Panc1 (cell line): ENCODE measurements at regions not wholly inside any gene's neighbourhood (a gene's known extent, or its start where the extent isn't known, plus 50 kb on each side); places are given as distances from the start of the nearest gene placed in this dataset.

ENCODE experiments used
- ATAC-seq: fragments of 200-7000 bp; cut with Tn5 transposase; 2 replicates; pipeline ENCODE4 v1.9.1; 2020; ENCODE audit warnings: mild to moderate bottlenecking, moderate library complexity
- BruUV-seq: library from RNA; stranded (reverse); fragments of 400-500 nt; replicated peaks from 2 replicates; lab custom pipeline; 2021; lab: Mats Ljungman, UMichigan
- CTCF ChIA-PET: fragments of 300-600 bp; sonication (Branson Sonifier 250); formaldehyde crosslinking; loops from one replicate; lab custom pipeline; 2022; ENCODE audit warnings: antibody characterized with exemption; lab: Charles Lee
- POLR2A ChIA-PET: fragments of 300-600 bp; sonication (Branson Sonifier 250); formaldehyde crosslinking; loops from one replicate; lab custom pipeline; 2022; ENCODE audit warnings: antibody characterized with exemption; lab: Charles Lee
- DNase-seq: peaks from one replicate; pipeline ENCODE4 v3.0.0-alpha.2; 2010; ENCODE audit warnings: low read depth, low spot score
- H3K27ac ChIP-seq: 2 replicates; pipeline ENCODE4 v1.5.1; 2011; ENCODE audit warnings: mild to moderate bottlenecking, low read length, inconsistent platforms
- H3K27me3 ChIP-seq: fragments of 200-500 bp; sonication (Bioruptor generic); 2 replicates; pipeline ENCODE4 v1.6.0; 2014; ENCODE audit warnings: low read length, inconsistent platforms; ENCODE audit not compliant: control insufficient read depth, insufficient read depth
- H3K36me3 ChIP-seq: fragments of 200-500 bp; sonication (Bioruptor generic); 2 replicates; pipeline ENCODE4 v1.5.1; 2014; ENCODE audit warnings: inconsistent platforms, mild to moderate bottlenecking, low read length, moderate library complexity; ENCODE audit not compliant: control insufficient read depth, insufficient read depth
- H3K4me1 ChIP-seq: 2 replicates; pipeline ENCODE4 v1.5.1; 2011; ENCODE audit warnings: inconsistent platforms, mild to moderate bottlenecking, low read length, moderate library complexity; ENCODE audit not compliant: control insufficient read depth, insufficient read depth
- H3K4me3 ChIP-seq, 2 experiments: 2 replicates each; pipeline ENCODE4 v1.5.1; 2011 to 2012; ENCODE audit warnings: low read depth in 2 of 2, low read length in 2 of 2, mild to moderate bottlenecking in 2 of 2, inconsistent platforms in 1 of 2, moderate library complexity in 1 of 2
- H3K9me3 ChIP-seq: fragments of 200-500 bp; sonication (Bioruptor generic); 2 replicates; pipeline ENCODE4 v1.5.1; 2014; ENCODE audit warnings: low read depth, mild to moderate bottlenecking, inconsistent platforms, low read length, moderate library complexity; ENCODE audit not compliant: control insufficient read depth, insufficient read depth
- POLR2AphosphoS5 ChIP-seq: IDR thresholded peaks from 2 replicates; pipeline ENCODE4 v1.6.1; 2012; ENCODE audit warnings: mild to moderate bottlenecking, low read depth, low read length, moderate library complexity
- SIN3A ChIP-seq: IDR thresholded peaks from 2 replicates; pipeline ENCODE4 v1.6.1; 2012; ENCODE audit warnings: low read depth, mild to moderate bottlenecking, low read length, moderate library complexity, borderline replicate concordance; ENCODE audit not compliant: insufficient read depth
- TCF7L2 ChIP-seq: IDR thresholded peaks from 2 replicates; pipeline ENCODE4 v1.6.1; 2011; ENCODE audit warnings: mild to moderate bottlenecking, low read depth, low read length, inconsistent platforms
- in situ Hi-C: cut with HindIII; loops from 2 replicates; pipeline ENCODE4 v1.10.0; 2016; ENCODE audit warnings: low sequenced_read_pairs, low pct_unique_long_range_greater_than_20kb
- intact Hi-C: fragments of 100-400 bp; cut with micrococcal nuclease; formaldehyde crosslinking; loops from one replicate; pipeline ENCODE4 v1.10.0; 2022; ENCODE audit not compliant: unreplicated experiment
- TF ChIP-seq, protein P1 (sequence below): fragments of 450-650 bp; IDR thresholded peaks from 2 replicates; pipeline ENCODE4 v1.5.1; 2017; ENCODE audit warnings: mild to moderate bottlenecking
- TF ChIP-seq, protein P2 (sequence below), 2 experiments: IDR thresholded peaks; 2 replicates each; pipeline ENCODE4 v1.6.1; 2011 to 2012; ENCODE audit warnings: low read depth in 2 of 2, control low read depth in 1 of 2, low read length in 1 of 2, mild to moderate bottlenecking in 1 of 2, moderate library complexity in 1 of 2; ENCODE audit not compliant: insufficient read depth in 1 of 2

DNA sequence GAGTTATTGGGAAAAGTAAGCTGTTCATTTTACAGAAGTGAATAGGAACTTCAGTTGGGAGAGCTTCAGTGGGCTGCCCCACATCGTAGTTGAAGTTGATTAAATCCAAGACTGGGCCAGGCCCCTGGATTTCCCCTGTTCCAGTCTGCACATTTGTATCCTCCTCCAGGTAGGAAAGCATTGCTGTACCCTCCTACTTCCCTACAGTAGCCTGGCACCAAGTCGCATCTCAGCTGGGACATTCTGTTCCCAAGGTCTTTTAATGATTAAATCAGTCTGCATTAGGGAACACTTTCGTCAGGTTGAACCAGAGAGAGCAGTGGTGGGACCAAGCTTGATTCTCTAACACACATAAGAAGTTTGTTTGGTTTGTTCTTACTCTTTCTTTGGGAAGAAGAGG lies 165.8 kb upstream of the PPARGC1A start:
- H3K4me3 ChIP-seq = no peak overlapping the region
- H3K27me3 ChIP-seq = no peaks in the 10 kb centered on the region
- ChIA-PET POLR2A (no interaction called here), CTCF (no interaction called here)
- DNase-seq (no peak), ATAC-seq (no peak)
- in situ Hi-C loops (no loop called here), intact Hi-C loops (no loop called here)
- no TSS peak for BruUV-seq
- H3K27ac ChIP-seq = no peak overlapping the region
- H3K4me1 ChIP-seq = no peaks in the 10 kb centered on the region
- no peak for TF ChIP-seq POLR2AphosphoS5
- TF ChIP-seq, protein P1, sequence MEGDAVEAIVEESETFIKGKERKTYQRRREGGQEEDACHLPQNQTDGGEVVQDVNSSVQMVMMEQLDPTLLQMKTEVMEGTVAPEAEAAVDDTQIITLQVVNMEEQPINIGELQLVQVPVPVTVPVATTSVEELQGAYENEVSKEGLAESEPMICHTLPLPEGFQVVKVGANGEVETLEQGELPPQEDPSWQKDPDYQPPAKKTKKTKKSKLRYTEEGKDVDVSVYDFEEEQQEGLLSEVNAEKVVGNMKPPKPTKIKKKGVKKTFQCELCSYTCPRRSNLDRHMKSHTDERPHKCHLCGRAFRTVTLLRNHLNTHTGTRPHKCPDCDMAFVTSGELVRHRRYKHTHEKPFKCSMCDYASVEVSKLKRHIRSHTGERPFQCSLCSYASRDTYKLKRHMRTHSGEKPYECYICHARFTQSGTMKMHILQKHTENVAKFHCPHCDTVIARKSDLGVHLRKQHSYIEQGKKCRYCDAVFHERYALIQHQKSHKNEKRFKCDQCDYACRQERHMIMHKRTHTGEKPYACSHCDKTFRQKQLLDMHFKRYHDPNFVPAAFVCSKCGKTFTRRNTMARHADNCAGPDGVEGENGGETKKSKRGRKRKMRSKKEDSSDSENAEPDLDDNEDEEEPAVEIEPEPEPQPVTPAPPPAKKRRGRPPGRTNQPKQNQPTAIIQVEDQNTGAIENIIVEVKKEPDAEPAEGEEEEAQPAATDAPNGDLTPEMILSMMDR = no peak
- no peak for TF ChIP-seq SIN3A
- TF ChIP-seq, protein P2, sequence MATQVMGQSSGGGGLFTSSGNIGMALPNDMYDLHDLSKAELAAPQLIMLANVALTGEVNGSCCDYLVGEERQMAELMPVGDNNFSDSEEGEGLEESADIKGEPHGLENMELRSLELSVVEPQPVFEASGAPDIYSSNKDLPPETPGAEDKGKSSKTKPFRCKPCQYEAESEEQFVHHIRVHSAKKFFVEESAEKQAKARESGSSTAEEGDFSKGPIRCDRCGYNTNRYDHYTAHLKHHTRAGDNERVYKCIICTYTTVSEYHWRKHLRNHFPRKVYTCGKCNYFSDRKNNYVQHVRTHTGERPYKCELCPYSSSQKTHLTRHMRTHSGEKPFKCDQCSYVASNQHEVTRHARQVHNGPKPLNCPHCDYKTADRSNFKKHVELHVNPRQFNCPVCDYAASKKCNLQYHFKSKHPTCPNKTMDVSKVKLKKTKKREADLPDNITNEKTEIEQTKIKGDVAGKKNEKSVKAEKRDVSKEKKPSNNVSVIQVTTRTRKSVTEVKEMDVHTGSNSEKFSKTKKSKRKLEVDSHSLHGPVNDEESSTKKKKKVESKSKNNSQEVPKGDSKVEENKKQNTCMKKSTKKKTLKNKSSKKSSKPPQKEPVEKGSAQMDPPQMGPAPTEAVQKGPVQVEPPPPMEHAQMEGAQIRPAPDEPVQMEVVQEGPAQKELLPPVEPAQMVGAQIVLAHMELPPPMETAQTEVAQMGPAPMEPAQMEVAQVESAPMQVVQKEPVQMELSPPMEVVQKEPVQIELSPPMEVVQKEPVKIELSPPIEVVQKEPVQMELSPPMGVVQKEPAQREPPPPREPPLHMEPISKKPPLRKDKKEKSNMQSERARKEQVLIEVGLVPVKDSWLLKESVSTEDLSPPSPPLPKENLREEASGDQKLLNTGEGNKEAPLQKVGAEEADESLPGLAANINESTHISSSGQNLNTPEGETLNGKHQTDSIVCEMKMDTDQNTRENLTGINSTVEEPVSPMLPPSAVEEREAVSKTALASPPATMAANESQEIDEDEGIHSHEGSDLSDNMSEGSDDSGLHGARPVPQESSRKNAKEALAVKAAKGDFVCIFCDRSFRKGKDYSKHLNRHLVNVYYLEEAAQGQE (IDR thresholded peaks at IDR 0.05; ENCODE audit: insufficient read depth in 1 of 2, low read depth in 2 of 2, low read length in 1 of 2) = no peak
- no peak for TF ChIP-seq TCF7L2
- no peaks in the 10 kb centered on the region for H3K9me3 ChIP-seq
- H3K36me3 ChIP-seq = no peaks in the 10 kb centered on the region

DNA sequence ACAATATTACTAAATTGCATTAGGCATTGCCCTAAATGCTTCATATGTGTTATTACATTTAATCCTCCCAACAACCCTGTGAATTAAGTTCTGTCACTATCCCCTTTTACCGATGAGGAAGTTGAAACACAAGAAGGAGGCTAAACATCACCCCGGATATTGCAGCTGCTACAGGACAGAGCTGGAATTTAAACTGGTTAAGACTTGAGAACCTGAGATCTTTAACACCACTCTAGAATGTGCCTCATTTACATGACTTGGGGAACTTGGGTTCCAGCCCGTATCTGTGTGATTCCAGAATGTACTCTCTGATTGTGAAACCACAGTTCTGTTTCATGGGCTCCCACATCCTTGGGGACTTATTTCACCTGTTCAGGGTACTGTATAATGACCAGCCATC lies 165.1 kb upstream of the PPARGC1A start:
- Histone ChIP-seq H3K36me3 (no peaks in the 10 kb centered on the region), H3K27ac (no peak overlapping the region), H3K4me1 (no peaks in the 10 kb centered on the region), H3K4me3 (no peak overlapping the region), H3K27me3 (no peaks in the 10 kb centered on the region), H3K9me3 (no peaks in the 10 kb centered on the region)
- TF ChIP-seq, protein P2 (IDR thresholded peaks at IDR 0.05; ENCODE audit: insufficient read depth in 1 of 2, low read depth in 2 of 2, low read length in 1 of 2) = no peak
- TF ChIP-seq, protein P1 = no peak
- TF ChIP-seq SIN3A (no peak), TCF7L2 (no peak), POLR2AphosphoS5 (no peak)
- intact Hi-C loops = no loop called here
- POLR2A ChIA-PET = no interaction called here
- CTCF ChIA-PET = no interaction called here
- ATAC-seq = no peak
- no TSS peak for BruUV-seq
- no peak for DNase-seq
- in situ Hi-C loops = no loop called here
